Endodermal cell (in vitro differentiated cells): ENCODE measurements at regions not wholly inside any gene's neighbourhood (a gene's known extent, or its start where the extent isn't known, plus 50 kb on each side); places are given as distances from the start of the nearest gene placed in this dataset.
A peak's percentile ranks its signal among the peaks of the same experiment; 100 is the strongest.

Experiments
- DNase-seq: peaks from one replicate; pipeline ENCODE4 v3.0.0-alpha.2; 2017
- H3K27ac ChIP-seq: 2 replicates; pipeline ENCODE4 v1.5.1; 2013; ENCODE audit warnings: mild to moderate bottlenecking, low read depth, low read length, moderate library complexity
- H3K27me3 ChIP-seq: 2 replicates; pipeline ENCODE4 v1.6.1; 2013; ENCODE audit warnings: mild to moderate bottlenecking, low read length, moderate library complexity; ENCODE audit not compliant: insufficient read depth, control insufficient read depth, poor library complexity, severe bottlenecking
- H3K36me3 ChIP-seq: 2 replicates; pipeline ENCODE4 v1.7.0; 2013; ENCODE audit warnings: mild to moderate bottlenecking, low read length, moderate library complexity; ENCODE audit not compliant: control insufficient read depth, insufficient read depth
- H3K4me1 ChIP-seq: one replicate; pipeline ENCODE4 v1.7.0; 2013; ENCODE audit warnings: low read length; ENCODE audit not compliant: control insufficient read depth, insufficient read depth
- H3K4me3 ChIP-seq: 2 replicates; pipeline ENCODE4 v1.5.1; 2013; ENCODE audit warnings: mild to moderate bottlenecking, low read length, moderate library complexity
- H3K9ac ChIP-seq: 2 replicates; pipeline ENCODE4 v1.6.1; 2013; ENCODE audit warnings: mild to moderate bottlenecking, low read length, moderate library complexity; ENCODE audit not compliant: poor library complexity, severe bottlenecking; ENCODE audit errors: extremely low read depth
- H3K9me3 ChIP-seq: 2 replicates; pipeline ENCODE4 v1.6.1; 2013; ENCODE audit warnings: mild to moderate bottlenecking, low read length, moderate library complexity; ENCODE audit not compliant: control insufficient read depth
- H3K27ac Mint-ChIP-seq: 2 replicates; pipeline ENCODE4 v1.8.0; 2020; ENCODE audit warnings: mixed read lengths
- H3K27me3 Mint-ChIP-seq: 2 replicates; pipeline ENCODE4 v1.8.0; 2021; ENCODE audit warnings: mild to moderate bottlenecking, mixed read lengths; ENCODE audit not compliant: insufficient read depth
- H3K36me3 Mint-ChIP-seq: 2 replicates; pipeline ENCODE4 v1.8.0; 2020; ENCODE audit warnings: low read depth, mixed read lengths
- H3K4me1 Mint-ChIP-seq: 2 replicates; pipeline ENCODE4 v1.8.0; 2020; ENCODE audit warnings: mixed read lengths
- H3K4me3 Mint-ChIP-seq: 2 replicates; pipeline ENCODE4 v1.8.0; 2020; ENCODE audit warnings: mild to moderate bottlenecking, moderate library complexity, mixed read lengths
- H3K9me3 Mint-ChIP-seq: 2 replicates; pipeline ENCODE4 v1.8.0; 2020; ENCODE audit warnings: mild to moderate bottlenecking, mixed read lengths
- WGBS, 2 experiments: methylation state at CpG; one replicate each; pipeline versions ENCODE4 v1.1.5 to v1.1.7; 2013; ENCODE audit warnings: missing lambda C conversion rate in 2 of 2, mixed read lengths in 1 of 2; ENCODE audit not compliant: insufficient coverage in 1 of 2, insufficient read length in 1 of 2; 5-methylcytosine and 5-hydroxymethylcytosine counted together
- TF ChIP-seq, protein P1 (sequence below): fragments of 200-600 bp; sonication (generic); conservative IDR thresholded peaks from 2 replicates; pipeline ENCODE4 v1.5.0; 2021; ENCODE audit warnings: antibody characterized with exemption, mild to moderate bottlenecking

DNA sequence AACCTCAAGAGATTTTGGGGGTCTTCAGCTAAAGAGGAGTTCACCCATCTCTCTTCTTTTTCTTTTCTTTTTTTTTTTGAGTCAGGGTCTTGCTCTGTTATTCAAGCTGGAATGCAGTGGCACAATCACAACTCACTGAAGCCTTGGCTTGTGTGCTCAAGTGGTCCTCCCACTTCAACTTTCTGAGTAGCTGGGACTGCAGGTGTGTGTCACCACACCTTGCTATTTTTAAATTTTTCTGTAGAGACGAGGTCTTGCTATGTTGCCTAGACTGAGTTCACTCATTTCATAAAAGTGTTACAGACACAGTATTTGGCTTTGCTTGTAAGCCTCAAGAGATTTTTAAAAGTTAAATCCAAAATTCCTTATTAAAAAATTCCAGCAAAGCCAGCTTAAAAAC is 71.7 kb downstream of the OXSM start:
- H3K36me3 ChIP-seq, result no peaks in the 10 kb centered on the region
- no peak overlapping the region for H3K4me3 Mint-ChIP-seq
- H3K27me3 ChIP-seq, result no peaks in the 10 kb centered on the region
- H3K4me1 ChIP-seq, result no peaks in the 10 kb centered on the region
- no peaks in the 10 kb centered on the region for H3K27me3 Mint-ChIP-seq
- no peak overlapping the region for H3K27ac ChIP-seq
- DNase-seq, result no peak
- H3K9me3 ChIP-seq, result peaks cover 7% of the 10 kb centered on the region
- no peak overlapping the region for H3K4me3 ChIP-seq
- no peaks in the 10 kb centered on the region for H3K36me3 Mint-ChIP-seq
- TF ChIP-seq, protein P1, sequence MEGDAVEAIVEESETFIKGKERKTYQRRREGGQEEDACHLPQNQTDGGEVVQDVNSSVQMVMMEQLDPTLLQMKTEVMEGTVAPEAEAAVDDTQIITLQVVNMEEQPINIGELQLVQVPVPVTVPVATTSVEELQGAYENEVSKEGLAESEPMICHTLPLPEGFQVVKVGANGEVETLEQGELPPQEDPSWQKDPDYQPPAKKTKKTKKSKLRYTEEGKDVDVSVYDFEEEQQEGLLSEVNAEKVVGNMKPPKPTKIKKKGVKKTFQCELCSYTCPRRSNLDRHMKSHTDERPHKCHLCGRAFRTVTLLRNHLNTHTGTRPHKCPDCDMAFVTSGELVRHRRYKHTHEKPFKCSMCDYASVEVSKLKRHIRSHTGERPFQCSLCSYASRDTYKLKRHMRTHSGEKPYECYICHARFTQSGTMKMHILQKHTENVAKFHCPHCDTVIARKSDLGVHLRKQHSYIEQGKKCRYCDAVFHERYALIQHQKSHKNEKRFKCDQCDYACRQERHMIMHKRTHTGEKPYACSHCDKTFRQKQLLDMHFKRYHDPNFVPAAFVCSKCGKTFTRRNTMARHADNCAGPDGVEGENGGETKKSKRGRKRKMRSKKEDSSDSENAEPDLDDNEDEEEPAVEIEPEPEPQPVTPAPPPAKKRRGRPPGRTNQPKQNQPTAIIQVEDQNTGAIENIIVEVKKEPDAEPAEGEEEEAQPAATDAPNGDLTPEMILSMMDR, result no peak
- H3K9ac ChIP-seq, result no peak overlapping the region
- no peak overlapping the region for H3K27ac Mint-ChIP-seq
- 89 to 100% methylated on average over 1 of the region's 1 CpG for WGBS, 2 experiments
- peaks cover 14% of the 10 kb centered on the region for H3K9me3 Mint-ChIP-seq
- H3K4me1 Mint-ChIP-seq, result peaks cover 1% of the 10 kb centered on the region

DNA sequence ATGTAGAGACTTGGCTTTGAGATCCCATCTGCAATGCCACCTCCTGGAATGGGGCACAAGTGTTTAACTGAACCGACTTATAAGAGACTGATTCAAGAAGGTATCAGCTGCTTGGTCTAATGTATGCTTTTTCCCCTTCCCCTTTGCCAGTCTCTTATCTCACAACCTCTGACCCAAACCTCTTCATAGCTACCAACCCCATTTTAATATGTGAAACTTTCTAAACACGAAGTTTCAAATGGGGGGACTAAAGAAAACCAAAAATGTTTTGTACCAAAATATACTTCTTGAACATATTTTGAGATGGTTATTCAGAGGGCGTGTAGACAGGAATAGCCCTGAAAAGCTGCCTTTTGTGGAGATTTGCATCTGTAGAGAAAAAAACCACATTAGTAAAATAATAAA is 73.1 kb downstream of the OXSM start:
- no peak overlapping the region for H3K4me3 Mint-ChIP-seq
- WGBS, 2 experiments, result 88% methylated on average over 1 to 3 of the region's 3 CpGs
- Histone ChIP-seq H3K9me3 (peaks cover 7% of the 10 kb centered on the region), H3K36me3 (no peaks in the 10 kb centered on the region), H3K4me1 (no peaks in the 10 kb centered on the region), H3K4me3 (no peak overlapping the region), H3K27me3 (no peaks in the 10 kb centered on the region), H3K9ac (no peak overlapping the region), H3K27ac (no peak overlapping the region)
- no peaks in the 10 kb centered on the region for H3K27me3 Mint-ChIP-seq
- peaks cover 1% of the 10 kb centered on the region for H3K4me1 Mint-ChIP-seq
- no peaks in the 10 kb centered on the region for H3K36me3 Mint-ChIP-seq
- no peak overlapping the region for H3K27ac Mint-ChIP-seq
- peaks cover 14% of the 10 kb centered on the region for H3K9me3 Mint-ChIP-seq
- DNase-seq, result no peak
- TF ChIP-seq, protein P1, result no peak

DNA sequence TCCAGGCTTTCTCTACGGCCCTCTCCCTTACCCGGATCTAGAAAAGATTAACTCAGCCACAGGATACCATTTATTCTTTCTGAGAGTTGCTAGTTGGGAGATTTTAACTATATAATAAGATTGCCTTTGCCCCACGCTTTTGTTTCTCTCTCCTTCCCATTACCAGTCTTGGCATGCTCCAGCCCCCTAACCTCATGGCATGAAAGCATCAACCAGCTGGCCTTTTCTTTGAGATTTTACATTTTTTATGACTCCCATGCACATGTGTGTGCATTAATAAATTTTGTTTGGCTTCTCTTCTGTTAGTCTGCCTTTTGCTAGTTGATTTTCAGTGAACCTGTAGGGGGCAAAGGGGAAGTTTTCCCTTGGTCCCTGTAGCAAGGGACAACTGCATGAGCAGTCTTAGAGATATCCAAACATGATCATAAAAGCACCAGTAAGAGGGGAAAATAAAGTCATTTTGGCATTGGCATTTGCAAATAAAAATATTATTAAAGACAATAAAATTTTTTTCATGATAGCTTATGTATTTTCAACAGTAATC is 73.6 kb downstream of the OXSM start:
- TF ChIP-seq, protein P1, result peak; percentile 72
- Histone ChIP-seq H3K9me3 (peaks cover 7% of the 10 kb centered on the region), H3K27ac (no peak overlapping the region), H3K9ac (no peak overlapping the region), H3K4me3 (no peak overlapping the region), H3K27me3 (no peaks in the 10 kb centered on the region), H3K4me1 (no peaks in the 10 kb centered on the region), H3K36me3 (no peaks in the 10 kb centered on the region)
- Mint-ChIP-seq H3K9me3 (peaks cover 14% of the 10 kb centered on the region), H3K27ac (no peak overlapping the region), H3K4me1 (peaks cover 3% of the 10 kb centered on the region), H3K4me3 (no peak overlapping the region), H3K27me3 (no peaks in the 10 kb centered on the region), H3K36me3 (no peaks in the 10 kb centered on the region)
- 88% methylated on average over 1 of the region's 3 CpGs; no CpG with 5 or more reads in 1 of the 2 experiments for WGBS, 2 experiments
- no peak for DNase-seq
